Nephron progenitor cell (in vitro differentiated cells): ENCODE measurements at regions not wholly inside any gene's neighbourhood (a gene's known extent, or its start where the extent isn't known, plus 50 kb on each side); places are given as distances from the start of the nearest gene placed in this dataset.

Experiments
- DNase-seq: peaks from one replicate; pipeline ENCODE4 v3.0.0; 2021
- H3K27ac Mint-ChIP-seq: 2 replicates; pipeline ENCODE4 v1.8.0; 2021; ENCODE audit warnings: mild to moderate bottlenecking, moderate library complexity, mixed read lengths
- H3K27me3 Mint-ChIP-seq: 2 replicates; pipeline ENCODE4 v1.8.0; 2021; ENCODE audit warnings: mild to moderate bottlenecking, low read depth, mixed read lengths; ENCODE audit not compliant: poor library complexity
- H3K36me3 Mint-ChIP-seq: 2 replicates; pipeline ENCODE4 v1.8.0; 2021; ENCODE audit warnings: low read depth, mixed read lengths
- H3K4me1 Mint-ChIP-seq: 2 replicates; pipeline ENCODE4 v1.8.0; 2021; ENCODE audit warnings: mixed read lengths
- H3K4me3 Mint-ChIP-seq: 2 replicates; pipeline ENCODE4 v1.8.0; 2021; ENCODE audit warnings: mild to moderate bottlenecking, moderate library complexity, mixed read lengths
- H3K9me3 Mint-ChIP-seq: 2 replicates; pipeline ENCODE4 v1.8.0; 2021; ENCODE audit warnings: mild to moderate bottlenecking, moderate library complexity, mixed read lengths
- TF ChIP-seq, protein P1 (sequence below): fragments of 200-600 bp; sonication (generic); IDR thresholded peaks from 2 replicates; pipeline ENCODE4 v1.5.0; 2021; ENCODE audit warnings: antibody characterized with exemption

DNA sequence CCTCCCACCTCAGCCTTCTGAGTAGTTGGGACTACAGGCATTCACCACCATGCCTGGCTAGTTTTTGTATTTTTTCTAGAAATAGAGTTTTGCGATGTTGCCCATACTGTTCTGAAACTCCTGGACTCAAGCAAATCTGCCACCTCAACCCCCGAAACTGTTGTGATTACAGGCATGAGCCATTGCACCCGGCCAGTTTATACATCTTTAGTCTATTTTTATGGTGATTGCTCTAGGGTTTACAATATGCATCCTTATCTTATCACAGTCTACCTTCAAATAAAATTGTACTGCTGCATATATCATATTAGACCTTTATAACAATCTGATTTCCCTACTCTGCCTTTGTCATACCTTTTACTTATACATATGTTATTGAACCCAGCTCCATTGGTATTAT is 56.9 kb downstream of the SOWAHB start:
- no peak for DNase-seq
- H3K27me3 Mint-ChIP-seq: peaks cover 2% of the 10 kb centered on the region
- H3K27ac Mint-ChIP-seq: no peak overlapping the region
- H3K4me3 Mint-ChIP-seq: no peak overlapping the region
- H3K9me3 Mint-ChIP-seq: peaks cover 21% of the 10 kb centered on the region
- peaks cover 10% of the 10 kb centered on the region for H3K36me3 Mint-ChIP-seq
- H3K4me1 Mint-ChIP-seq: peaks cover 51% of the 10 kb centered on the region
- TF ChIP-seq, protein P1, sequence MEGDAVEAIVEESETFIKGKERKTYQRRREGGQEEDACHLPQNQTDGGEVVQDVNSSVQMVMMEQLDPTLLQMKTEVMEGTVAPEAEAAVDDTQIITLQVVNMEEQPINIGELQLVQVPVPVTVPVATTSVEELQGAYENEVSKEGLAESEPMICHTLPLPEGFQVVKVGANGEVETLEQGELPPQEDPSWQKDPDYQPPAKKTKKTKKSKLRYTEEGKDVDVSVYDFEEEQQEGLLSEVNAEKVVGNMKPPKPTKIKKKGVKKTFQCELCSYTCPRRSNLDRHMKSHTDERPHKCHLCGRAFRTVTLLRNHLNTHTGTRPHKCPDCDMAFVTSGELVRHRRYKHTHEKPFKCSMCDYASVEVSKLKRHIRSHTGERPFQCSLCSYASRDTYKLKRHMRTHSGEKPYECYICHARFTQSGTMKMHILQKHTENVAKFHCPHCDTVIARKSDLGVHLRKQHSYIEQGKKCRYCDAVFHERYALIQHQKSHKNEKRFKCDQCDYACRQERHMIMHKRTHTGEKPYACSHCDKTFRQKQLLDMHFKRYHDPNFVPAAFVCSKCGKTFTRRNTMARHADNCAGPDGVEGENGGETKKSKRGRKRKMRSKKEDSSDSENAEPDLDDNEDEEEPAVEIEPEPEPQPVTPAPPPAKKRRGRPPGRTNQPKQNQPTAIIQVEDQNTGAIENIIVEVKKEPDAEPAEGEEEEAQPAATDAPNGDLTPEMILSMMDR: no peak

GRCh38 chr4:76836860-76837562 is 60.9 kb downstream of the SOWAHB start:
- Mint-ChIP-seq H3K27me3 (peaks cover 2% of the 10 kb centered on the region), H3K27ac (peak overlapping the region; percentile 99), H3K4me1 (peaks cover 68% of the 10 kb centered on the region), H3K4me3 (peak overlapping the region; percentile 49), H3K36me3 (peaks cover 6% of the 10 kb centered on the region), H3K9me3 (peaks cover 16% of the 10 kb centered on the region)
- DNase-seq: peak; percentile 28
- TF ChIP-seq, protein P1: no peak
